VCaP (cell line): ENCODE measurements at regions not wholly inside any gene's neighbourhood (a gene's known extent, or its start where the extent isn't known, plus 50 kb on each side); places are given as distances from the start of the nearest gene placed in this dataset.

Experiments
- H3K27ac ChIP-seq: fragments of 450-650 bp; 2 replicates; pipeline ENCODE4 v1.5.1; 2017
- TF ChIP-seq, protein P1 (sequence below): fragments of 450-650 bp; conservative IDR thresholded peaks from 2 replicates; pipeline ENCODE4 v1.5.1; 2017; ENCODE audit warnings: mild to moderate bottlenecking, moderate library complexity

DNA sequence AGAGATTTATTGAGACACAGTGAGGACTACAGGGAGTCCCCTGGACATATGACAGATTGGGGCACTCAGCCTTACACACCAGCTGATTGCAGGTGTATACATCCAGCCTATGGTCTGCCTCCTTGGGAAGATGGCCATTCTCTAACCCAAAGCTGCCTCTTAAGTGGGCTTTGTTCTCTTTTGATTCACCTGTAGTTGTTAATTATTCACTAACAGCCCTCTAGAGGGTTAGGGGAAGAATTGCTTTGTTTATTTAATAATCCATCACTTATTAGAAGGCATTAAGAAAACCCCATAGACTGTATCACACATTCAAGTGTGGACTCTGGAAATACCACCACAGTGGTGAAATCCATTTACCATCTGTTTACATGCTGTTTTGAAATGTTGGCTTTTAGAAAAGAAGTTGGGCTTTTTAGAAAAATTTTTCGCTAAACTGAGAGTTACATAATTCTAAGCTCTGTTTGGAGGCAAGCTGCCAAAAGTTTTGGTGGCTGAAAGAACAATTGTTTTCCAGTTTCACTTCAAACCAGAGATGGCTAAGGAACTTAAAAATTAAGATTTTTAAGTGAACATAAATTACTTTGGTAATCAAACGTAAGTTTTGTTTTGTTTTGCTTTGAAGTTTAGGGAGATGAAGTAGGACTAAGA lies 379.1 kb downstream of the ADRA2A start:
- H3K27ac ChIP-seq = no peak overlapping the region

DNA sequence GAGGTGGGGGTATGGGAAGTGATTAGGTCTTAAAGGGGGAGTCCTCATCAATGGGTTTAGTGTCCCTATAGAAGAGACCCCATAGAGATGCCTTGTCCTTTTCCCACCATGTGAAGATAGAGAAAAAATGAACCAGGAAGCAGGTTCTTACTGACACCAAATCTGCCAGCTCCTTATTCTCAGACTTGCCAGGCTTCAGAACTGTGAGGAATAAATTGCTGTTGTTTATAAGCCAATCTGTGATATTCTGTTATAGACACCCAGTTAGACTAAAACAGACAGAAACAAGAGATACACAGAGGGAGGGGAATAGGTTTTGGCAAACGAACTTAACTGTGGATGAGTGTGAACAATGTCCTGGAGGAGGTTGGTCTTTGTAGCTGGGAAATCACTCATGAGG lies 381.4 kb downstream of the ADRA2A start:
- TF ChIP-seq, protein P1, sequence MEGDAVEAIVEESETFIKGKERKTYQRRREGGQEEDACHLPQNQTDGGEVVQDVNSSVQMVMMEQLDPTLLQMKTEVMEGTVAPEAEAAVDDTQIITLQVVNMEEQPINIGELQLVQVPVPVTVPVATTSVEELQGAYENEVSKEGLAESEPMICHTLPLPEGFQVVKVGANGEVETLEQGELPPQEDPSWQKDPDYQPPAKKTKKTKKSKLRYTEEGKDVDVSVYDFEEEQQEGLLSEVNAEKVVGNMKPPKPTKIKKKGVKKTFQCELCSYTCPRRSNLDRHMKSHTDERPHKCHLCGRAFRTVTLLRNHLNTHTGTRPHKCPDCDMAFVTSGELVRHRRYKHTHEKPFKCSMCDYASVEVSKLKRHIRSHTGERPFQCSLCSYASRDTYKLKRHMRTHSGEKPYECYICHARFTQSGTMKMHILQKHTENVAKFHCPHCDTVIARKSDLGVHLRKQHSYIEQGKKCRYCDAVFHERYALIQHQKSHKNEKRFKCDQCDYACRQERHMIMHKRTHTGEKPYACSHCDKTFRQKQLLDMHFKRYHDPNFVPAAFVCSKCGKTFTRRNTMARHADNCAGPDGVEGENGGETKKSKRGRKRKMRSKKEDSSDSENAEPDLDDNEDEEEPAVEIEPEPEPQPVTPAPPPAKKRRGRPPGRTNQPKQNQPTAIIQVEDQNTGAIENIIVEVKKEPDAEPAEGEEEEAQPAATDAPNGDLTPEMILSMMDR = no peak
- H3K27ac ChIP-seq = no peak overlapping the region

More for the DNA sequence above, 379.1 kb downstream of the ADRA2A start:
- TF ChIP-seq, protein P1 = no peak

DNA sequence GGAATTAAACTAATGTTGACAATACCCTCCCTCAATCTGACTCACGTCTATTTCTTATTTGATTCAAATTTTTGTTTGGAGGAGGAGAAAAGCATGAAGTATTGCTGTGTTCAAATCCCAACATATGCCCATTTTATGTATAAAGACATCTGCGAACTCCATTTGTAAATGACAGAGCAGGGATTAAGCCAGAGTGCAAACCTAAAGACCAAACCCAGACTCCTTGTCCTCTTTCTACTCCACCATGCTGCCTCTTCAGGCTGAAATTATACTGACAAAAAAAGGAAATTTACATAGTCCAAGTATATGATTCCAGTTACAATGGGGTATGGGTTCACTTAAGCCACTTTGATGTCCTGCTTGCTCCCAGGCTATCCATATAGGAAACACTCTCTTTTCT lies 383.1 kb downstream of the ADRA2A start:
- TF ChIP-seq, protein P1 = no peak

DNA sequence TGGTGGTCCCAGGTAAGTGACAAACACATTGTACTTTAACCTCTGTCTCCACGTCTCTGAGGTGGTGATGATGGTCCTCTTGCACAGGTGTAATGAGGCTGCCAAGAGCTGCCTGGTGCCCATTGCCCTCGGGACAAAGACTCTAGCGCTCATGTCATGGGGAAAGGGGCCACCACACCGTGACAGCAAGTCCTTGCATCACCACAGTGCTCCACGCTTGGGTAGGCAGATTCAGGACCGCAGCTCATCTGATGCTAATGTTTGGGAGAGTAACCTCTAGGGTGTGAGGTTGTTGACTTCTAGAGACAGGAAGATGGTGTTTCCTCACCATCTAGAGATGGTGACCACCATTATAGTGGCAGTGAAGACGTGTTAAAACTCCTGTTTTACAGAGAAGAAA lies 395.6 kb downstream of the ADRA2A start:
- TF ChIP-seq, protein P1 = no peak
- H3K27ac ChIP-seq = no peak overlapping the region

More for the DNA sequence above, 383.1 kb downstream of the ADRA2A start:
- no peak overlapping the region for H3K27ac ChIP-seq

DNA sequence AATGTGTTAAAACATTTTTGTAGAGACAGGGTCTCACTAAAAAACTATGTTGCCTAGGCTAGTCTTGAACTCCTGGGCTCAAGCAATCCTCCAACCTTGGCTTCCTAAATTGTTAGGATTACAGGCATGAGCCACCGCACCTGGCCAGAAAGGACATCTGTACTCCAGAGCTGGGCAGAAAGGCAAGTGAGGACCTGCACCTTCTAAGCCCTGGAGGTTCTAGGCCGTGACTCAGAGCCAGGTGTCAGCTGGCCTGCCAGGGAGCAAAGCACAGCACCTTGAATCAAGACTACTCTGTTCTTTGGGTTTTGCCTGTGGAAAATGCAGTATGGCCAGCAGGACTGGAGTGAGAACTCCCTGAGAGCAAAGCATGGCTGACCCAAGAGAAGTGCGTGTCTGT lies 396.5 kb downstream of the ADRA2A start:
- H3K27ac ChIP-seq = no peak overlapping the region
- TF ChIP-seq, protein P1 = no peak

DNA sequence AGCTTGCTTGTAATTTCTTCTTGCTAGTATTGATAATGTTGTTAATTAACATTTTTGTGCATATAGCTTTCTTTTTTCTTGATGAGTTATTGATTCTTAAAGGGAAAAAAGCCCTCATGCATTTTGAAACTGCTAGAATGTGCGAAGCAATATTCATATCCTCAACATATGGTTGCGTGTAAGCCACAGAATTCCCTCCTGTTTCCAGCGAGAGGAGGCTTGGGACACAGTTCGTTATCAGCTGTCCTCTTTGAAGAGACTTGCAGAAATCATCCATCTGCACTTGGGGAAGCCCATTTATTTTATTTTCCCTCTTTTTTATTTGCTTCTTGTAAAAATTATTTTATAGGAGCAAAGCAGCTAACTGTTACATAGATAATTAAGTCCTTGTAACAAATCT lies 398.0 kb downstream of the ADRA2A start:
- H3K27ac ChIP-seq = no peak overlapping the region
- TF ChIP-seq, protein P1 = no peak

DNA sequence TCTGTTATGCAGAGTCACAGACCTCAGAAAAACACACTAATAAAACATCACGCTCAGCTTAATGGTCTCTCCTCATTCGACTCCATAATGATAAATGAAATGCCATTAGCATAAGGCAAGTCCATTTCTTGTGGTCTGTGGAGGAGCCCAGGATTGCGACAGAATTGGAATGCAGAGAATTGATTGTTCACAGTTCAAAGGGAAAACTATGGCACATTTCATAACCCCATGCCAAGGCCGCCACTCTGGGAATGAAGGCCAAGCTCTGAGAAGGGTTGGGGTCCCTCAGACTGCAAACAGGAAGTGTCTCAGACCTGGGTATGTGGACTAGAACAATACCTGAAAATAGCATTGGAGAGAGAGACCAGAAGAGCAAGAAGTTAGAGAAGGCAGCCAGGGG lies 398.9 kb downstream of the ADRA2A start:
- TF ChIP-seq, protein P1 = no peak
- no peak overlapping the region for H3K27ac ChIP-seq
